ENCODE measurements at regions not wholly inside any gene's neighbourhood (a gene's known extent, or its start where the extent isn't known, plus 50 kb on each side); places are given as distances from the start of the nearest gene placed in this dataset.

DNA sequence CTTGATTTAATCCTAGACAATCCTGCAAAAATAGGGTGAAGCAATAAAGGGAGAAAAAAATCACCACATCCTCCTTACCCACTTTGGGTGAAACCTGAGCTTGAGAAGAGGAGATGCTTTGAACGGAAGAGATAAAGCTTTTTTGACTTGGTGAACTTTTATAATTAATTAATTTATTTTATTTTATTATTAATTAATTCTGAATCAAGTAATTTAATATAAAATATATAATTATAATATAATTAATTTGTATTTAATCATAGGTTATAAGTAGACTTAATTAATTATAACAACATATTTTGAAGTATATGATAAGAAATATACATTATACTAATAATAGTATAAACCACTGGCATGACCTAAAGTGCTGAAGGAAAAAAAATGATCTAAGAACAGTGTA is 2164.8 kb downstream of the LRRC4C start:
- DNase-seq, result no peak

- DNase-seq, result no peak
Observed at GRCh38 chr11:39288011-39288410, 2171.4 kb downstream of the LRRC4C start.

DNA sequence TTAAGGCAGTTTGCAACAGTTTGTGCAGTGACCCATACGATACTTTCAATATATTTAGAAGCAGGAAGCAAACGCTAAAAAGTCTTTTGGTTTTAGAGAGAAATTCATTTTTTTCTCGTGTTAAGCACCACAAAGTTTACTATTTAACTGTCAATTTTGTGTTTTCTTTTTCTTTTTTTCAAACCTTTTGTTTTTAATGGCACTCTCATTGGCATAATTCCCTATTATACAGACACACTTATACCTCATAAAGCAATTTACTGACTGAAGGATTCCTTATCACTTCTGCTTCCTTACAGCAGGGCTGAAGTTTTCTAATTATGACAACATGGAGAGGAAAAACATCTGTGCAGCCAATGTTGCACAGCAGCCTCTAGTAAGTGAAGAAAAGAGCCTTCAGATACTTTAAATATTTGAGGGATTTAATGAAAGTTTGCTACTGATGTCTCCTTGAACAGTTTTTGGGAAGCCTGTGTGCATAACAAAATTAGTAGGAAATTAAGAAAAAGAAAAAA is 2191.2 kb downstream of the LRRC4C start:
- peak; percentile 31 to 41 for DNase-seq

GRCh38 chr11:39255648-39256047 is 2203.8 kb downstream of the LRRC4C start:
- no peak for DNase-seq

- DNase-seq, result no peak
Observed at GRCh38 chr11:39249566-39250365, 2209.7 kb downstream of the LRRC4C start.

- DNase-seq, result no peak
Observed at GRCh38 chr11:39247570-39248137, 2211.8 kb downstream of the LRRC4C start.

GRCh38 chr11:39239553-39239952 is 2219.9 kb downstream of the LRRC4C start:
- DNase-seq, result no peak

- no peak for DNase-seq
Observed at GRCh38 chr11:39236916-39237315, 2222.5 kb downstream of the LRRC4C start.

GRCh38 chr11:39221550-39222138 is 2237.8 kb downstream of the LRRC4C start:
- DNase-seq, result no peak

GRCh38 chr11:39220501-39221230 is 2238.8 kb downstream of the LRRC4C start:
- DNase-seq, result no peak

DNA sequence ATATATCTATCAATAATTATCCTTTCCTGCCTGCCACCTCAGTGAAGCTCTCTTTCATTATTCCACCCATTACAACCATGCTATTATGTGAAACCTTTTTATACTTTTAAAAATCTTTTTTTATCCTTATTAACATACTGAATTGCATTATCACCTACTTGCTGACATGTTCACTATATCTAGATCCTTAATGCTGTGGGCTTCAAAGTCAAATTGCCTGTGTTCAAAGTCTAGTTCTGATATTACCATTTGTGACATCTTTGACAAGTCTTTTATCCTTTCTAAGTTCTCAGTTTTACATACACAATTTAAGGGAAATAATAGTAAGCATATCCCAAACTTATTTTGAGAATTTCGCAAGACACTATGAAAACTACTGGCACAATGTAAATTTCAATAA is 2239.4 kb downstream of the LRRC4C start:
- DNase-seq, result no peak

GRCh38 chr11:39209981-39210380 is 2249.5 kb downstream of the LRRC4C start:
- DNase-seq, result no peak

DNA sequence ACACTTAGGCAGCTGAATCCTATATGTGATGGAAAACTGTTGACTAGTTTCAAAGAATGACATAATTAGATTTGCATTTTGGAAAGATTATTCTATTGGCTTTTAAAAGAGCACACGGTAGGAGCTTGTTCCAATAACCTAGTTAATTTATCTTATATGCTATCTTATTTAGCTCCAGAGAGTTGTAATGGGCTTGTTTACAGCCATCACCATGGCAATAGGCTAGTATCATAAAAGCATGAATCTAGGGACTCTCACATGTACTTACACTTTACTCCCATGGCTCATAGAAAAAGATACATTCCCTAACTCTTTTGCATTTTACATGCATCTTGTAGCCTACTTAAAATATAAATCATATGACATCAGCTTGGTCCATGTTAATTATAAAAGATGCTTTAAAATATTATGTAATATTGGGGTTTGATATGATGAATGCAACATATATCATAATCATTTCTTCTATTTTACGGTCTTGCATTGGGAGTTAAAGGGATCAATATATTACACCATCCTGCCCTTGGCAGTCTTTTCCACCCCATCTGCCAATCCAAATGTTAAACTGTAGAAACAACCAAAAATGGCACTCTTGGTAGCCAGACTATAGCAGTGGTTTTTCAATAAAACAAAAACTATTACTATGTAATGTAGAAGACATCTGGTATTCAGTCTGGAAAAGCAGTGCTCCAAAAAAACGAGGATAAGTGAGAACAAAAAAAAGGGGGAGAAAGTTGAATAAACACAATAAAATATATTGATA is 2254.0 kb downstream of the LRRC4C start:
- no peak for DNase-seq

GRCh38 chr11:39192671-39193070 is 2266.8 kb downstream of the LRRC4C start:
- no peak for DNase-seq

DNA sequence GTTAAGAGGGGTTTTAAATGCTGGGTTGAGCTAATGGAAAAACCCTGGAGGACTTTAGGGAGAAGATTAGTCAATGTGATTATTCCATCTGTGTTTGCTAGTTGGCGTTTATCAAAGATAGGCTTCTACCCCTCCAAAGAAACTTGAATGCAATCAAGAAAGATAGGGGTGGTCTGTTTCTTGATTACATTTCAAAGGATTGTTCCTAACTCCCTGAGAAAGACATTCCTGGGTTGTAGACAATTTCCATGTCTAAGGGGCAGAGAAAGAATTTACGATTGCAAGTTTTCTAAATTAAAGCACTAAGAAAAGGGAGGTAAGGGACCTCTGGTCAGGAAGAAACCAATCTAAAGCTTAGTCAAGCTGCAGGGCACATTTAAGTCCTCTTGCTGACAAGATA is 2268.7 kb downstream of the LRRC4C start:
- DNase-seq, result no peak

GRCh38 chr11:39177678-39178077 is 2281.8 kb downstream of the LRRC4C start:
- DNase-seq, result no peak

DNA sequence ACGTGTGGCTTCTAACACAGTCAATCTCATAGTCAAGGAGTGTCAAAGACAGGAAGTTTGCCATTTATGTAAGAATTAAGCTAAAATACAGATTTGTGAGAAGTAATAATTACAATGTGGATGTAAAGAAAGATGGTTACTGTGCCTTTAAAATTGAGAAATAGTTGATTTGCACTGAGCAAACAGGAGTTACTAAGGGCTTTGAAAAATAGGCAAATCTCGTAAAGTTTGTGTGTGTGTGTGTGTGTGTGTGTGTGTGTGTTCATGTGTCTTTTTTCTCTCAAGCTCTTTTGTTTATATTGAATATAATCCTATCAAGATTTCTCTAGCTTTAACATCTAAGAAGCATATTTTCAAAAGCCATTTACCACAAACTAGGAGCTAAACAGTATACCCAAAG is 2284.5 kb downstream of the LRRC4C start:
- DNase-seq, result peak in 1 of 2 donors; percentile 19

DNA sequence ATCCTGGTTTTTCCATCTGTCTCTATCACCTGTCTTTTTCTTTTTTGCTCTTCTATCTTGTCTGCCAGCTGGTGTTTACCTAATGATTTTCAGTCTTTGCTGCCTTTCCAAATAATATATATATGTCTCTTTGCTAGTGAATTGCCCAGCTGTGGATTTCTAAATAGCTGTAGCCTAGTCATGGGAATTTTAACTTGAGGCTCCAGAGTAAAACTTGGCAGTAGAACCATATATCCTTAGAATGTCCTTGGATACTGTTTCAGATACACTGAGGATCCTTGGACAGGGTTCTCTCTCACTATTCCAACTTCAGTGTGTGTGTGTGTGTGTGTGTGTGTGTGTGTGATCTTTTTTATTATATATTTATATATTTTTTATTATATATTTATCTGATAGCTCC is 2285.3 kb downstream of the LRRC4C start:
- peak; percentile 46 to 50 for DNase-seq

GRCh38 chr11:39165021-39165420 is 2294.4 kb downstream of the LRRC4C start:
- DNase-seq, result no peak

- DNase-seq, result no peak
Observed at GRCh38 chr11:39149214-39149613, 2310.2 kb downstream of the LRRC4C start.

DNA sequence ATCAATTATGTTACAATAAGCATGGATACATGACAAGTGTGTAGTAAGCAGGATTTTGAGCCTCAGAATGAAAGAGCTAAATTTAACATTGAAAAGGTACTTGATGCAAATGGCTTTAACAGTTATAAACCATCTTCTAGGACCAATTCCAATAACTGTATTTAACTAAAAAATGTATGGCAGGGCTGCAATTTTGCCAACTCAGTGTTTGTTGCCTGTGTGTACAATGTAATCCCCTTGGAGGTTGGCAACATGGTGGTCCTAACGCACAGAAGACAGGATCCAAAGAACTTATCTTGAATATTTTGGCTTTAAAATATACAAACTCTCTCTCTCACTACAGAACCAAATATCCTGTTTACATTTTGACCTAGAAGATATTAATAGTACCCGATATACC is 2314.1 kb downstream of the LRRC4C start:
- peak; percentile 10 to 25 for DNase-seq
